C4-2B (cell line): ENCODE measurements at regions not wholly inside any gene's neighbourhood (a gene's known extent, or its start where the extent isn't known, plus 50 kb on each side); places are given as distances from the start of the nearest gene placed in this dataset.

Experiments used
- ZFX ChIP-seq: fragments of 450-650 bp; IDR thresholded peaks from 2 replicates; pipeline ENCODE4 v1.6.1; 2017
- TF ChIP-seq, protein P1 (sequence below): fragments of 450-650 bp; conservative IDR thresholded peaks from 2 replicates; pipeline ENCODE4 v1.5.1; 2017; ENCODE audit warnings: mild to moderate bottlenecking

DNA sequence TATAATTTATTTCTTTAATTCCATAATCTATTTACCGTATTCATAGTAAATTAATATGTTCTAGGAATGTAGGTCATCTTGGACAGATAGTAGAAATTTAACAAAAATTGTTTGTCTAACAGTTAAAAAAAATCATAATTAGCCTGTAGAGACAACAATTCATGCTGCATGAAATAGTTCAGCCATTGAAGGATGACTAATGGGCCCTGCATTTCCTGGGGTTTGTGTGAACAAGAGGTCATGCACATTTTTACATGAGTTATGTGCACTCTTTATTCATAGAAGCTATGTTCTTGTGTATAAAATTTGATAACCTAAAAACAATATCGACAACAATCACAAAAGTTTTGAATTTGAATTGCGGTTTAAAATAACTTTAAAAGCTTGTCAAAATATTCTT lies 1663.6 kb downstream of the SUCLG1 start:
- TF ChIP-seq, protein P1, sequence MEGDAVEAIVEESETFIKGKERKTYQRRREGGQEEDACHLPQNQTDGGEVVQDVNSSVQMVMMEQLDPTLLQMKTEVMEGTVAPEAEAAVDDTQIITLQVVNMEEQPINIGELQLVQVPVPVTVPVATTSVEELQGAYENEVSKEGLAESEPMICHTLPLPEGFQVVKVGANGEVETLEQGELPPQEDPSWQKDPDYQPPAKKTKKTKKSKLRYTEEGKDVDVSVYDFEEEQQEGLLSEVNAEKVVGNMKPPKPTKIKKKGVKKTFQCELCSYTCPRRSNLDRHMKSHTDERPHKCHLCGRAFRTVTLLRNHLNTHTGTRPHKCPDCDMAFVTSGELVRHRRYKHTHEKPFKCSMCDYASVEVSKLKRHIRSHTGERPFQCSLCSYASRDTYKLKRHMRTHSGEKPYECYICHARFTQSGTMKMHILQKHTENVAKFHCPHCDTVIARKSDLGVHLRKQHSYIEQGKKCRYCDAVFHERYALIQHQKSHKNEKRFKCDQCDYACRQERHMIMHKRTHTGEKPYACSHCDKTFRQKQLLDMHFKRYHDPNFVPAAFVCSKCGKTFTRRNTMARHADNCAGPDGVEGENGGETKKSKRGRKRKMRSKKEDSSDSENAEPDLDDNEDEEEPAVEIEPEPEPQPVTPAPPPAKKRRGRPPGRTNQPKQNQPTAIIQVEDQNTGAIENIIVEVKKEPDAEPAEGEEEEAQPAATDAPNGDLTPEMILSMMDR = no peak
- TF ChIP-seq ZFX = no peak
